Epidermal melanocyte (primary cell): ENCODE measurements at regions not wholly inside any gene's neighbourhood (a gene's known extent, or its start where the extent isn't known, plus 50 kb on each side); places are given as distances from the start of the nearest gene placed in this dataset.
"Not testable (repeated sequence)": the region's sequence is repeated elsewhere in the genome, so short reads cannot be mapped to it uniquely, and the experiment has no call there.

ENCODE experiments used
- DNase-seq: peaks from one replicate; pipeline ENCODE4 v3.0.0; 2011; ENCODE audit warnings: low spot score; ENCODE audit not compliant: insufficient read length

DNA sequence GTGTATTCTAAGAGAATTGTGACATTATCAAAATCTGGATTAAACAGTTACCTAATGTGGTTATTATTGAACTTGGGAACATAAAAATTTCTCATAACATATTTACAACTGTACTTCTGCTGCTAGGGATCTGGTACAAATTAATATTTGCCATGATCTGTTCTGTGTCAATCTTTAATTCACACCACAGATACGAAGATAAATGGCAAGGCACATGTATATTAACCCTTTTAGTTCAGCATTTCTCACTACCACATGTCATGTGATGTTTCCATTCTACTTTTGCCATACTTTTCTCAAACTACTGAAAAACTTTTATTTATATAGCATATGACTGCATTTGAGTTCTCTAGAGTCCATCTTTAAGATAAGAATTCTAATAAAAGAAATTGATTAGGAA lies 295.3 kb upstream of the DDX18 start:
- no peak for DNase-seq

DNA sequence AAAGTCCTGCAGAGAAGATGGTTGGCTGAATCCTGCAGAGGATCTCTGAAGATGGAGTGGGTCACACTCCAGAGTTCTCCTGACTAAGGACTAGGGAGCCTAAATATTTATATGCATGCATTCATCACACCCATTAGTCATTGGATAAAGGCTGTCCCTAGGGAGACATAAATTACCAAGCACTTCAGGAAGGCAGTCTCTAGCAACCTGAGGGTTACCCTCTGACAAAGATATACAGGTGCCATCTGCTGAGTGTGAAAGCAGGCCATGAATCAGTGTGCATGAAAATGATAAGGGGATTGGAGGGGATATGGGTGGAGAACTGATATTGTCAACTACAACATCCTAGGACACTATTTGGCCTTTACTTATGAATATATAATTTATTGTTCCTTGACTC lies 294.8 kb upstream of the DDX18 start:
- no peak for DNase-seq

DNA sequence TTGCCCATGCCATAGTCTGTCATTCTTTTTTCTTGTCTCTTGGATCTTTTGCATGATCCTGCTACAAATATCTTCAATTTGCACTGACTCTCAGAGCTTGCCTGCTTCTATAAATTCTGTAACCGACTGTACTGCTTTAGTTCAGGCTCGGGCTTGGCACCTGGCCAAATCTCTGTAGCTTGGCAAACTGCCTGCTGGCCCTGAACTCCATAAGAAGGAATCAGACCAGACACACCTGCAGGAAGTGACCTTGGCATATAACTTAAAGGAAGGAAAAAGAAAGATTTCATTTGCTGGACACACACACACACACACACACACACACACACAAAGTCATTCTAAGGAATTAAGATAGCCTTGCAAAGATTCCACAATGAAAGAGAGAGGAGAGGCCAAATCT lies 291.2 kb upstream of the DDX18 start:
- no peak for DNase-seq

DNA sequence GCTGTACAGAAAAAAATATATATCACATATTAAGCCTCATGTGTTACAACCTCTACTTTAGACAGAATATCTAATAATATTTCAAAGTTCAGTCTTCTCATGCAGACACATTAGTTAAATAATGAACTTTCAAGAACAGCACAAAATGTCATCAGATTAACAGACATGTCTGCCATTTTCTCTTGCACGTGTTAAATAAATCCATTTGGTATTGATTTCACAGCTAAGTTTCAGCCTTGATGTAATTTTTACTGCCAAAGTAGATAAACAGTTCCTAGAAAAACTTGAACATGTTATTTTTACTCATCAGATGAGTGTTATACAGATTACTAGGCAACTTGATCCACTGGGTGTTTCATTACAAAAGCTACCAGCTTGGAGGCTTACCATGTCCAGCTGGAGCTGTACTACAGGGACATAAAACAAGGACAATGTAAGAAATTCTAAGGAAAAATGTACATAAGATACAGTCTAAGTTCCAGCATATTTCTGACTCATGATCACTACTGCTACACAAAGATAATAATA lies 290.7 kb upstream of the DDX18 start:
- no peak for DNase-seq

DNA sequence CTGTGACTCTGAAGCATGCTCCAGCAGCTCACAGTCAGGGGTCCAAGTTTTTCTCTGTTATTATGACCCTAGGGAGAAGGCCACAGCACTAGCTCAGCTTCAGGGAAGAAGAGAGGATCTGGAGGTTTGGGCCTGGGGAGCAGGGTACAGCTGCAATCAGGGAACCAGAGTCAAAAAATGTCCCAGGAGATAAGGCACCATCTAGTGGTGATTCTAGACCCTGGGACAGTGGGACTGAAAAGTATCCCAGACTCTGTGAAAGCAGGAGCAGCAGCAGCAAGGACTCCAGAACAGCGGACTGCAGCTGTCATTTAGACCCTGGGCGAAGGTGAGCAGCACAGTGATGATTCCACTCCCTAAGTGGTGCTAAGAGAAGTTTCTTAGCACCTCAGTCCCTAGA lies 278.4 kb upstream of the DDX18 start:
- DNase-seq, result no peak

DNA sequence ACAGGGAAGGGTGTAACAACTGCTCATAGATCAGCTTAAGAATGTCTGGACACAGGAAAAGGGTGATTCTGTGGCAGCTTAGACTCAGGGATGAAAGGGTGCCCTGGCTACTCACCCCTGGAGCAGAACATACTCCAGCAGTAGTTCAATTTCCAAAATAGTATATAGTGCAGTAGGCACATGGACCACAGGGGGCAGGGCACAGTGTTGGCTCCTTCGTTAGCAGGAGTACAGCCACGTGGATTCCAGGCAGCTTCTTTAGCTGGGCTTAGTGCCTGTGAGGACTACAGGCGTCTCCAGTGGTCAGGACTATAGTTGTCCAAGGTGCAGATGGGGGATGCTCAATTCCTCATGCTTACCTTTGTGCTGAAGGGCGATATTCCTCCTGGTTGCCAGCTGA lies 277.5 kb upstream of the DDX18 start:
- DNase-seq, result no peak

DNA sequence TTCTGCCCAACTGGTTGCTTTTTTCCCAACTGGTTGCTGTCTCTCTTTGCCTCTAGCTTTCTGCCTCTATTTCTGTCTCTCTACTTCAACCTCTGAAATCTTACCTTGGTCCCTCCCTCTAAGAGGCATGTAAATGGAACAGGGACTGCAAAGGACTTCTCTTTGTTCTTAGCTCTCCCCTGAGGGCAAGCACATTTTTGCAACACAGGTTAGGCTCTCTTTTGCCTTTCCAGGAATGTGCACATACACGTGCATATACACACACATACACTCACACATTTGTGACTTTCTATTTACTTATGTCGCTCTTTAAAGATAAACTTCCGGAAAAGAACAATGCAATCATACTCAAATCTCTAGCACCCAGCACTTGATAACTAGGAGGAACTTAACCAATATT lies 262.6 kb upstream of the DDX18 start:
- DNase-seq, result no peak

DNA sequence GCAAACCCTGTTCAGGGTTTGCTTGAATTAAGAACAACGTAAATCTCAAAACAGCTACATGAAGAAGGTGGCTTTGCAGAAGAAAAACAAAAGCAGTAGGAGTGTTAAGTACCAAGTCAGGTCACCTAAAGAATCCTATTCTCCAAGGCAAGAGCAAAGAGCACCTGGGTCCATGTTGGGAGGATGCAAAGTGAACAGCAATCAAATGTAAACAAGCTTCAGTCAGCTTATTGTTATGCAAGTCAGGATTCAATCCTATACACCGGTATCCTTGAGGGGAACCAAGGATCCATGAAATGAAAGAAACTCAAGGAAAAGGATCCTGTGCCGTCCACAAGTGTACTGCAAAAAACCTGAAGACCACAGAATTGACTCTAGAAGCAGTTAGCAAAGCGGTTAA lies 261.0 kb upstream of the DDX18 start:
- no peak for DNase-seq

DNA sequence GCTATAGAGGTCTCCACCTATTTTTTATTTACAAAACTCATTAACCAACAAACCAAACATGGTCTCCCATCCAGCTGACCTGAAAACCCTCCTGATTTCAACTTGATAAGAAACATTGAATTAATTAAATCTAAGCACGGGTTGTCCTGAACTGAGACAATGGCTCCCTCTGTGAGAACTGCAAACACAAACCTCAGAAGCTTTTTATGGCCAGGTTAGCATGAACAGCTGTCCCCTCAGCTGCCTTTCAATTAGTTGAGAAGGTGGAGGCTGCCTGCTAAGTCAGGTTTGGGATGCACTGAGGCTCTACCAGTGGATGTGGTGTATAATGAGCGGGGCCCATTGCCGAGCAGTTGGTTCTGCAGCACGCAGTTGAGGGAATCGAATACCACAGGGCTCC lies 258.5 kb upstream of the DDX18 start:
- DNase-seq, result no peak

DNA sequence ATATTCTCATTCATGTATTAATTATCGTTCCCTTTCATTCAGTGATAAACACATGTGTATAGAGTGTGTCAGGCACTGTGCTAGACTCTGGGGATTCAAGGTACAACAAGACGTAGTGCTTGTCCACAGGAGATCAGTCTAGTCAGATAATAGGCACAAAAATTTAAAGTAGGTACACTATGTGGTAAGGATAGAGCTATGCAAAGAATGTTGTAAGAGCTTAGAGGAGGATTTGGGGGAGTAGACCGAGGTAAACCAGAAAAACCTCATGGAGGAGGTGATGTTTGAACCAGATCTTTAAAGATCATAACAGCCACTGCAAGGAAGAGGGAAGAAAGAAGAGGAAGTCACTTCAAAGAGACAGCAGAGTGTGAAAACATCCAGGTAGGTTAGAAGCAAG lies 256.9 kb upstream of the DDX18 start:
- no peak for DNase-seq

DNA sequence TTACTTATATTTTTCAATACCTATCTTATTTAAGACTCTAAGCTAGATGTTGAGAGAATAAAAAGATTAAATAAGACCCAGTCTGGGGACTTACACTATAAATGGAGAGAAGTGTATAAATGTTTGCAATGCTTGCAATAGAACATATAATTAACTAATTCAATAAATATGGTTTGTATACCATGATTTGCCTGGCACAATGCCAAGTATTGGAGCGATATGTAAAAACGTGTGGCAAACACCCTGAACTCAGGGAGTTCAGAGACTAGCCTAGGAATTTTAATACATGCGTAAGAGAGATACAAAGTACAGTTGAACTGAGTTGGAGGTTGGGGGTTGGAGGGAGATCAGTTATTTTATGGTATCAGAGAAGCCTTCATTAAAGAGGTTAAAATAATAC lies 251.8 kb upstream of the DDX18 start:
- DNase-seq, result no peak

DNA sequence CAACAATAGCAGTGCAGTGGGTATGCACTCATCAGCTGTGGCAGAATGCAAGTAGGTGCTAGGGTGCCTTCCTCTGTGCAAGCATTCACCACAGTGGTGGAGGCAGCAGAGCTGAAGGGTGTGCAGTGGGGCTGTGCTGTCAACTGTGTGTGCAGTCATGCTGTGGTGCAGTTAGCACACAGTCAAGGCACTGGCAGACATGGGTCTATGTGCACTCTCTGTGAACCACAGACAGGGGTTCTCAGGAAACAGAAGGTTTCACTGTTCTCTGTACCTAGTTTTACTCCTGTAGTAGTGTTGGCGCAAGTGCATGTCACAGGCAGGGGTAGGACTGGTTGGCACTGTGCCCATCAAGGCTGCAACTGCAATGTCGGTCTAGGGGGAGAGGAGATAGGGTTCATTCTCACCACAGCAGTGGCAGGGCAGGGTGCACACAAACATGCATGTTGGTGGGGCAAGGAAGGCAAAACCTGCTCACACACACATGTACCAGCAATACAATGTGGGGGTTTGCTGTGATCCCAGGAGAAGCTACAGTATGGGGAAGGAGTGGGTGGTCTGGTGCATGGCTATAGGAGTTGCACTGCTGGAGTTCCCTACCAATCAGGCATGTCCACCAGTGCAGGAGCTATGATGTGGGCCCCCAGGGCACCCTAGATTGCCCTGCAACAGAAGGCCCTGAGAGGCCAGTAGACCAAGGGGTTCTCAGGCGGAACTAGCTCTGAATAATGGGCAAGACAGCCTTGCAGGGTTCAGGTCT lies 242.7 kb upstream of the DDX18 start:
- no peak for DNase-seq

DNA sequence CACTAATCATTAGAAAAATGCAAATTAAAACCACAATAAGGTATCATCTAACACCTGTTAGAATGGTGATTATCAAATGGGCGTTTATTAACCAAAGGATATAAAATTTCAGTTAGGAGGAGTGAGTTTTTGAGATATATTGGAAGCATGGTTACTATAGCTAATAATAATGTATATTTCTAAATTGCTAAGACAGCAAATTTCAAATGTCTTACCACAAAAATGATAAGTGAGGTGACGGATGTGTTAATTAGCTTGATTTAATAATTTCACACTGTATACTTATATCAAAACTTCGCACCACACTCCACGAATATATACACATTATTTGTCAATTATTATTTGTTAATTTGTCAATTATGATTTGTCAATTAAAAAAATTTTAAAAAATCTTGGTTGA lies 227.2 kb upstream of the DDX18 start:
- DNase-seq, result no peak

DNA sequence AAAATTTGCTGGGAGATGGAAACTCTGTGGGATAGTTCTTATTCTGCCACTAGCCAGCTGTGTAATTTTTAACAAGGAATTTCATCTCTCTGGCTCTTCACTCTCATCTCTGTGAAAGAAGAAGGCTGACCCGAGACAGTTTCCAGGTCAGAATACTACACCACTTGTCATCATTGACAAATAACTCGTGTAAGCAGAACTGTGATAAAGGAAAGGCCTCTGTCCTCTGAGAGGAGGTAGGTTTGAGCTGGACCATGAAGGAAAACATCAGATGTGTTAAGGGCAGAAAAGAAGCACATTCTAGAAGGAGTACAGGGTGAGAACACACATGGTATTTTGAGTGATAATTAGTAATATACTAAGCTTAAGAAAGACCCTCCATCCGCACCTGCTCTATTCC lies 211.4 kb upstream of the DDX18 start:
- no peak for DNase-seq

DNA sequence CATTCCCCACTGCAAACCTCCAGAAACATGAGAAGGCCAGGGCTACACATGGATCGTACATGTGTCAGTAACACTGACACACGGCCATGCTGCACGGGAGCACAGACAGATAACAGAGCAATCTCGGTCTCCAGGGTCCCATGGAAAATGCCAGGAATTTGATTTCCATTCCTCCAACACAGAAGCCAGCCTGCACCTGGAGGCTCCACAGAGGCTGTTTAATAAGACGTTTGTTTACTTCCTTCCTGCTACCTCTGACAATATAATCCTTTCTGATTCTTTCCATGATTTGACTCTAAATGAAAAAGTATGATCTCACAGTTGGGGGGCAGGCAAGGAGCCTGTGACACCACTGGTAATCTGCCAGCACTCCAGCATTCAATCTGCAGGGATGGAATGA lies 210.9 kb upstream of the DDX18 start:
- DNase-seq, result no peak

DNA sequence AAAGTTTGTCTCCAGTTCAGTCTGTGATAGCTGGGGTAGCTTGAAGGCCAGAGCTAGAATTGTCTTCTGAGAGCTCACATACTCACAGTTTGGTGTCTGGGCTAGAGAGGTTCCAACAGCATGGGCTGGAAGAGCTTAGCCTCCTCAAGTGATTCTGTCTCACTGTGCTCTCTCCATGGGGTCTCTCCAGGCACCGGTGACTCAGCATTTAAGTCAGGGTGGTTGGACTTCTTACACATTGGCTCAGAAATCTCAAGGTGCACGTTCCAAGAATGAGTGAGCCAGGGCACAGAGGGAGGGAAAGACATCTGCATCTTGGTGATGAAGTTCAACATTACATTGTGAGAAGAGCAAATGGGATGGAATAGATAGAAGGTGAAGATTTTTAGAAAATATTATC lies 207.3 kb upstream of the DDX18 start:
- DNase-seq, result no peak

DNA sequence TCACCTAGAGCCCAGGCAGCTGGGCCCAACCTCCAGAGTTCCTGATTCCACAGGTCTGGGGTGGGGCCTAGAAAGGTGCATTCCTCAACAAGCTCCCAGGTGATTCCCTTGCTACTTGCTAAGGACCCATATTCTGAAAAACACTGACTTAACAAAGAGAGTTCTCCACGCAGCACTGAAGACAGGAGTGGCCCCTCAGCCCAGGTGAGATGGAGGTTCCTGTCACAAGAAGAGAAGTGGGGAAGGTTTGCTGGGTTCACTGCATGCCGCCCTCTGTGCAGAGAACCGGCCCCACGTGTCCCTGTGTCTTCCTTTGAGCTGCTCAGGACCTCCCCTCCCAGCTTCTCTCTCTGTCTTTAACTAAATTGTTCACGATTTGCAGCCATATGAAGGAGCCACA lies 201.4 kb upstream of the DDX18 start:
- DNase-seq, result no peak

DNA sequence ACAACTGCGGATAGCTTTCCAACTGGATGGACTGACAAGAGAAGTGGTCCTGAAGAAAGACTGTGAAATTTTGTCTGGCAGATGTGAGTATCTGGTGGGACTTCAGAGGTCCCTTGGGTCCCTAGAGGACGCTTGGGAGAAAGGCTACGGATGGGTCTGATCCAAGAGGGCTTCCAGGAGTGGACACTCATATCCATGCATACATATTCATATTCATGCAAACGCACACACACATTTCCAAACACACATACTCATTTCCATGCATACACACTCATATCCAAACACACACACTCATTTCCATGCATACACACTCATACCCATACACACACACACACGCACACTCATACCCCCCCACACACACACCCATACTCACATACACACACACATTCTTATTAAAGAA lies 200.2 kb upstream of the DDX18 start:
- DNase-seq, result no peak

DNA sequence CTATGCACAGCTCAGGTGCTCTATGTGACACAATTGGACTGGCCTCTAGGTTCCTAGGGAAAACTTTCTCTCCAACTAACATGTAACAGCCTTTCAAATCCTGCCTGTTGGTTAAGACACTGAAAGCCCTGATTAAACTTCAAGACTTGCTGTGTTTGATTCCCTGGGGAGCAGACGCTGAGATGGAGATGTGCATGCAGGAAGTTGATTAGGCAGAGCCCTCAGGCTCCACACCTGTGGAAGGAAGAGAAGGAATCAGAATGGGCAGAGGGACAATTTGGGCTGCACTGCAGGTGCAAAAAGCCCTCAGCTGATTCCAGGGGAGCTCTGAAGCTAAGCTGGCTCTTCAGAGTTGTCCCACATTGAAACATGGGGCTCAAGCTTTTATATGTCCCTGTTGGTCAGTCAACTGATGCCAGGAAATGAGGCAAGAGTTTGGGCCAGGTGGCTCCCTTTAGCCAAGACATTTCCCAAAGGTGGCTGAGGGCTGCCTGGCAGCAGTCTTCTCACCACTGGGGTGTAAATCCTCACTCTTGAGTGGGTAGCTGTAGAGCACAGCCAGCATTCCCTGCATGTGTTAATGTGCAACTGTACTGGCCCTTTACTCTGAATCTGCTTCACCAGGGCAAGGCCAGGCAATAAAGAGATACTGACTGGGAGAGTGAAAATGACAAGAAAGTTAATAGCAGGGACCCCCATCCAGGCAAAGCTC lies 199.5 kb upstream of the DDX18 start:
- DNase-seq, result no peak

DNA sequence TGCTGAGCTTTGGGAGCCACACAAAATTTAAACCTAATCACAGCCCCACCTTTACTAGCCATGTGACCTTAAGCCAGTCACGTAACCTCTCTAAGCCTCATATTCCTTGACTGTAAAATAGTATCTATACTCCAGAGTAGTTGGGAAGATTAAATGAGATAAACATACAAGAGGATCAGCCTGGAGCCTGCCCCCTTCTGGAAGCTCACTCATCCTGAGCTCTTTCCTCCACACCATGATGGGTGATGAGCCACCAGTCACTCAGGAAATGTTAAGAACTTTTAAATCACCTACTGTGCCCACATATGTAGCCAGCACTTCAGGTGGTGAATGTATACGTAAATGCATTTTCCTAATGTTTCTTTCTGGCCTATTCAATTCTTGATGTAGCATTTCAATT lies 195.9 kb upstream of the DDX18 start:
- DNase-seq, result no peak

DNA sequence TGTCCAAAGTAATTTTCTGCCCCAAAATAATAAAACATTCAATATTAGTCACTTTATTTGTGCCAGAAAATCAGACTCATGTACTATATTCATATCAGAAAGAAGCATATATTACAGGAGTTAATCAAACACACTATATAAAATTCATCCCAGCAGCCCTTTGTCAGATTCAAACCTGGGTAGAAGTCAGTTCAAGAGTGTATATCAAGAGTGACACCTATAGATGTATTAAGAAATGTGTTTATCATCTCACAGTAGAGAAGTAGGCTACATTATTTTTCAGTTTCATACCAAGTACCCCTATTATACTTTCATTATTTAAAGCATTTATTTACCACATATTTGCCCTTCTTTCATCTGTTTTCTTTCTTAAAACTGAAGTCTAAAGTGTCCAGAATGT lies 193.2 kb upstream of the DDX18 start:
- no peak for DNase-seq

DNA sequence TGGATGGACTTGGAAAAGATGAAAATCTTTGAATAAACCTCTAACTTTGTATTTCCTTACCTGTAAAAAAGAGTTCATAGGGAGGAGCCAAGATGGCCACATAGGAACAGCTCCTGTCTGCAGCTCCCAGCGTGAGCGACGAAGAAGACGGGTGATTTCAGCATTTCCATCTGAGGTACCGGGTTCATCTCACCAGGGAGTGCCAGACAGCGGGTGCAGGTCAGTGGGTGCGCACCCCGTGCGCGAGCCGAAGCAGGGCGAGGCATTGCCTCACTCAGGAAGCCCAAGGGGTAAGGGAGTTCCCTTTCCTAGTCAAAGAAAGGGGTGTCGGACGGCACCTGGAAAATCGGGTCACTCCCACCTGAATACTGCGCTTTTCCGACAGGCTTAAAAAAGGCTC lies 191.3 kb upstream of the DDX18 start:
- not testable (repeated sequence) for DNase-seq
